Hematopoietic multipotent progenitor cell treated with erythropoietin and hydrocortisone succinate and interleukin-3 and kit ligand, for 8 days (in vitro differentiated cells): ENCODE measurements at regions not wholly inside any gene's neighbourhood (a gene's known extent, or its start where the extent isn't known, plus 50 kb on each side); places are given as distances from the start of the nearest gene placed in this dataset.
A peak's percentile ranks its signal among the peaks of the same experiment; 100 is the strongest.
"Not testable (repeated sequence)": the region's sequence is repeated elsewhere in the genome, so short reads cannot be mapped to it uniquely, and the experiment has no call there.

Source experiments
- DNase-seq: peaks from one replicate; pipeline ENCODE4 v3.0.0-alpha.2; 2015

GRCh38 chr21:16187603-16188301, 458.0 kb downstream of the USP25 start:
- no peak for DNase-seq

- peak; percentile 7 for DNase-seq
These were observed 463.1 kb downstream of the USP25 start for GRCh38 chr21:16192902-16193301.

DNA sequence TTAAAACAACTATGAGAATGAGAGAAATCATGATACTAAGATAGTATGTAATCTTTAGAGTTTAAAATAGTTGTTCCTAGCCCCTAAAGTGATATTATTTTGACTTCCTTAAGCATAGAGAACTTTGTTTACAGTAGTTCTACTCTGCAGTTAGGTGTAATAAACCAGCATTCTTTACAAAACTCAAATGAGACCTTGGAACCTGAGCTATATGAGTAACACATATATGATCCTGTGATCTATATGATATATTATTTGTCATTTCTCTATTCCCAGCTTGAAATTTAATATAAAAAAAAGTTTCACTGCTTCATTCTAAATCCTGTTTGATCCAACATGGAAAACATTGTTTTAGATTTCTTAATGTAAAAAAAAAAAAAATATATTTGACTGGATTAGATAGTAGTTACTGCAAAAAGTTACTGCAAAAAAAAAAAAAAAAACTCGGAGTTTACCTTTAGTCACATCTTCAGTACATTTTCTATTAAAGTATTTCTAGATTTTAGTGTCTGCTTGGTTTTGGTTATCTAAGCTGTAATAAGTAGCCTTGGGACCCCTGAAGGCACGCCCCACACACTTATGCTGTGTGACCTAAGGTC, 463.8 kb downstream of the USP25 start:
- no peak for DNase-seq

DNA sequence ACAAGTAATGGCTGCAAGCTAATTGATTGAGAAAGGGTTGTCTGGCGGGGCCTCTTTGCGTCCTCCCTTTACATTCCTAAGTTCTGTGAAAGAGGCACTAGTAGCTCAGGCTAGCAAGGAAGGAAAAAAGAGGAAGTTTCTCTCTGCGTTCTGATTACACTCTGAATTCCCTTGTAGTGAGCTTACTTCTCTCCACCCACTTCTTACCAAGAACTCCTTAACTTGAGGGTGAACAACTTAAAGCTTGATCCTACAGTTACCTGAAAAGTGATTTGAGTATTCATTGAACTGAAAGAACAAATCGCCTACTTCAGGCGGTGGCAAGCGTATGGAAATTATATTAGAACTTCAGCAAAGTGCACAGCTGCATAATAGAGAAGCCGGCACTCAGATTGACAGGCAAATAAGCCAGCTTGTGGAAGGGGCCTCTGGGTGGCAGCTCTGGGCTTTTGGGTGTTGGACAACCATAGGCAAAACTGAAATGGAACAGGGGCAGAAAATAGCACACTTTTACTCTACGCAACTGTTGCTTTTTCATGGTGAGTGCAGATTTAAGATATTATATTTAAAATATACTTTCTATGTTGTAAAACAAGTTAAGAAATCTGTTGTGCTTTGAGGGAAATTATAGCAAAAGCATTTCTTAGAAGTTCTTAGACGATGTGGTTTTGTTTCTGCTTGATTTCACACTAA, 464.5 kb downstream of the USP25 start:
- peak; percentile 85 for DNase-seq

GRCh38 chr21:16194788-16195537, 465.2 kb downstream of the USP25 start:
- DNase-seq: peak; percentile 73

GRCh38 chr21:16195538-16195910, 465.7 kb downstream of the USP25 start:
- DNase-seq: peak; percentile 75

DNA sequence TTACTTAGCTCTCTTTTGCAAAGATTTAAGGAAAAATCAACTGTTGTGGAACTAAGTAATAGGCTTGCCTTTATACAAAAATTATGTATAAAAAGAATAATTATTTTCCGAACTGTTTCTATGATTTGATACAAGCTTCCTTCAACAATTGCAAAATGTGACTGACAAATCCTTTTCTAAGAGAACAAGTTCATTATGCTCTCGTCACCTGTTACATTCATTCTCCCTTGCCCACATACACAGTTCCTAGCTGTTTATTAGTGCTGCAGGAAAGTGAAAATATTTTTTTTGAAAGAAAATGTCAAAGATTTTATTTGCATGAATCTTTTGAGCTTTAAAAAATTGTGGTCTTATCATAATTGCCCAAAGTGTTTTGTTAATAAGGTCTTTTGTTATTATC, 466.2 kb downstream of the USP25 start:
- DNase-seq: peak; percentile 43

DNA sequence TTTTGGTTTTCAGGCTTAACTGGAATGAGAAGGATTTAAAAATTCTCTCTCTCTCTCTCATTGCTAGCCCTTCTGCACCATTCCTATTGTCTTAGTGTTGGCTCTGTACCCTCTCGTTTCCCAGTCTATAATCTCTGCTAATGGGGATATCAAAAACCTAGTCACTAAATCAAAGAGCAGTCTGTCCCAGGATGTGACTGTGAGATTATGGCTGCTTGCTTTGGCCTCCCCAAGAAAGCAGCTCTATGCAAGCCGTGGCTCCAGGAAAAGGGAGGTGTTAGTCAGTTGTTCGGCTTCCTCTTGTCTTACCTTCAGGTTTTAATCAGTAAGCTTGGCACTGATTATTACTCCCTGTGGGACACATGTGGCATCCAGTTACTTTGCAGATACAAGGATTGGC, 468.8 kb downstream of the USP25 start:
- no peak for DNase-seq

DNA sequence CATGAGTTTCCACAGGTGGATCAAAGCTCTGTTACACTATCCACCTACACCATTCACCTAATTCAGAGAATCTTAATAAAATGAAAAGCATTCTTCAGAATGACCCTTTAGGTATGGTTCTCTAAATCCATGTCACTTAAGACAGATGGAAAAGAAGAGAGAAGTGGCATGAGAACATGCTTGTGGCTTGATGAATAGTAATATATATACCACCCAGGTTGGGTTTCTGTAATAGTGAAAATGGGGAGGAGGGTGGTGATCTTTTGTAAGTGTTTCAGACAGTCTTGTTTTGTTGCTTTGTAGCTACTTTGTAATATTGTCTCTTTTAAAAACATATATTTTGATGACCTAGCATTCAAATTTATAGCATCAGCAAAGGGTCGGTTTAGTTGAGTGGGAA, 469.8 kb downstream of the USP25 start:
- no peak for DNase-seq

DNA sequence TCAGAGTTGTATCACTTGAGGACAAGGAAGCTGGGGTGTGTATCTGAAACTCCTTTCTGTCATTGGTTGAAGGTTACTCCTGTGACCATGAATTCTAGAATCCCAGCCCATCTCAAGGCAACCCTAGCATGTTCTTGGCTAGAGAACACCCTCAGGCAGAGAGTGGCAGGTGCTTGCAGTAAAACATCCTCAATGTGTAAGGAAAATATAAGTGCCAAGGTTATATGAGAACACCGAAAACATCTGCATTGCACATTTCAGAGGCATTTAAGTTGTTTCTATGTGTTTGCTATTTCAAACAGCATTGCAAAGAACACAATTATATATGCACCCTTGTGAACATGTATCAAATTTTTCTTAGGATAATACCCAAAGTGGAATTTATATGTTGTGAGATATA, 471.9 kb downstream of the USP25 start:
- DNase-seq: no peak

DNA sequence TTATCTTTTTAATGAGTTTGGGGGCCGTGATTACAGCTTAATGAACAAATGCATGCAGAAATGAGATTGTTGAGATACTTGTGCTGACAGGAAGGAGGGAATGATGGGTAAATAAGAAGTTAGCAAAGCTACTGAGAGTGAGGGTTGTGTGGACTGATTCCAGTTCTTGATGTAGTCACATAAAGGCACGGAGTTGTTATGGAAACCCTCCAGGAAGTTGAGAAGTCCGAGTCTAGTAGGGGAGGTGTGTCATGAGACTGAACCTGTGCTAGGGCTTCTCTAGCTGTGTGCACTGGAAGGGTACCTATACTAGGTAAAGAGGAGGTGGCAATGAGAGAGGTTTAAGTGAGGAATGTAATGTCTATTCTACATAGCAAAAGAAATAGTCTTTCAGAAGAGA, 475.7 kb downstream of the USP25 start:
- DNase-seq: no peak

DNA sequence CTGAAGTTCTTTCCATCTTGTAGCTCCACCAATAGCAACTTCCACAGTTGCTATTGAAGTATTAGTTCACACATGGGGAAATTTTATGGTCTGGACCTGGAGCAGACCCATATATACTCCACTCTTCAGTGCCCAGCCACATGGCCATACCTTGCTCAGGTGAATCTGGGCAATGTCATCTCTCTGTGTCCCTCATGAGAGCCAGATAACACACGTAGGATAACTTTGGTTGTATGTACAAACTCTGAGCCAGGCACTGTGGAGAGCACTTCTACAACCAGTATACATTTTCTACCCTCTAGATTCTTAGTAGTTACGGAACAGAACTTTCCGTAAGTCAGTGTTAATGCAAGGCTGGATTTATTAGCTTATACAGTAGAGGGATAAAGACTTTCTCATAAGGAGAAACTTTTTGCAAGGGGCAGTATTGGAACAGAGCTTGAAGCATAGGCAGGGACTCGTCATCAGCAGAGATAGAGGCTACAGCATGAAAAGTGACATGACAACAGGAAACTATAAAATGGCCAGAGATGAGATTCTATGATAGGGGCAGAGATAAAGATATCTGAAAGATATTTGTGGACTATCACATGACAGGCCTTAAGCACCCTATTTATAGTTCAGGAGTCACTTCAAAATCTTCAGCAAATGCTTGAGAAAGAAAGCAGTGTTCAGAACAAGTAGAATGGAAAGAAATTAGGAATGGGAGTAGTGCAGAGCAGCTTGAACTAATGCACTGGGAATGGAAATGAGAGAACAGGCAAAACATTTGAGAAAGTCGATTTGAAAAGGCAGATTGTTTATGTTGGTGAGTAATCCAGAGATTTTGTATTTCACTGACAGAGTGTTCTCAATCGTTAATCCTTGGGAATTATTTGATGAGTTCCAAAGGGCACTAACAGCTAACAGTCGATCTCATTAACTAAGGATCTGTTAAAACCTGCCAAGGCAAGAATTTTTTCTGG, 481.8 kb downstream of the USP25 start:
- no peak for DNase-seq

DNA sequence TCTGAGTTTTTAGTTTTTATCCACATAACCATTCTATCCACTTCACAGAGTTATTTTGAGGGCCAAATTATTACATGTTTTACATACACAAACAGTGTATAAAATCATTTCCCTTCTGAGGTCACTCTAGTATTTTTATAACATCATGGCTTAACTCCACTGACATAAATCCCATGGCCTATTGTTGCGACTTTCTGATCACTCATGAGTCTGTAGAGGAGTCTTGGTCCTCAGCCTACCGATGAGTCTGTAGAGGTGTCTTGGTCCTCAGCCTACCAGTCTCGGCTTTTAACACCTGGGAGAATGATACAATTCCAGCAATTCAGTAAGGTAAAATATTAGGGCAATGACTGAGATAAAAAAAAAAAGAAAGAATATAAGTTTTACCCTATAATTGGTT, 483.7 kb downstream of the USP25 start:
- DNase-seq: no peak

DNA sequence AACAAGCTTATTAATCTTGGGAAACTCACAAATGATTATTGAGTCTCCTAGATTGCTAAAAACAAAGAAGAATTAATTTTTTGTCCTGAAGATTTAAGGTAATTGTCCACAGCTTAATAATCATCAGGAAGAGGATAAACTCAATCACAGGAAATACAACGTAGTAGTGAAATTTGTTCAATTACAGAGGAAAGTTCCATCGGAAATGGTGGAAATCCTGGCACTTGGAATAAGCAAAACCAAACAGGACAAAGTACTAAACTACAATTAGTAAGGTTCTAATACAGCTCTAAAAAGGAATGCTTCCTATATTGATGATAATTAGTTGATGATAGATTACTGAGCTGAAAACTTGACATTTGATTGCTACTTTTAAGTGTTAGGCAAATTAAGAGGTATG, 485.4 kb downstream of the USP25 start:
- no peak for DNase-seq

GRCh38 chr21:16215663-16216183, 485.9 kb downstream of the USP25 start:
- DNase-seq: no peak

- no peak for DNase-seq
These were observed 486.6 kb downstream of the USP25 start for GRCh38 chr21:16216288-16216962.

DNA sequence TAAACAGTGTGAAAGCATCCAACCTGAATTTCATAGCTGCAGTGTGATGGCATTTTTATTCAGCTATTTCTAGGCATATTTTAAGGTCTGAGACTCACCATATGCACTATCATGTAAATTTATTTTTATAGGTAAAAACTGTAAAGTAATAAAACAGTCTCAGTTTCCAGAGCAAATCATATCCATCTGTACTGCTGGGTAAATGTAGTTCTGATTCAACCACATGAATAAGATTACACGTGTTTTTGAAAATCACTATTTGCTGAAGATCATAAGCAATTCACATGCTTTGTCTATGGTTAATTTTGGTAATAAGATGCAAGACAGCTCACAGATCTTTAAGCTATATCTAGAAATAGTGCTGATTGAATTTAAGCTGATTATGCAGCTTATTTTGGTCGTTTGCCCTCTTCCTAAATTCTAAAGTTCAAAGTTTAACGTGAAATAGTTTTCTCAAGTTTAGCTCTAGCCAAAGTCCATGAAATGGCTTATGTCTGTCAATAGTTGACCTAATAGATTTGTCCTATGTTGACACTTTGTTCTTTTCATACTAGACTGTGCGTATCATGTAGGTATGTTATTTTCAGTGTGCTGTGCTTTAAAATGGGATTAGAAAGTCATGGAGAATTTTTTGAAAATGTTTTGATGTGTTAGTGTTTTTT, 489.0 kb downstream of the USP25 start:
- DNase-seq: no peak

- DNase-seq: not testable (repeated sequence)
These were observed 495.0 kb downstream of the USP25 start for GRCh38 chr21:16224756-16225155.

- no peak for DNase-seq
These were observed 510.0 kb downstream of the USP25 start for GRCh38 chr21:16239659-16240265.

- DNase-seq: no peak
These were observed 511.2 kb downstream of the USP25 start for GRCh38 chr21:16241016-16241415.
